ENCODE measurements at regions not wholly inside any gene's neighbourhood (a gene's known extent, or its start where the extent isn't known, plus 50 kb on each side); places are given as distances from the start of the nearest gene placed in this dataset.

DNA sequence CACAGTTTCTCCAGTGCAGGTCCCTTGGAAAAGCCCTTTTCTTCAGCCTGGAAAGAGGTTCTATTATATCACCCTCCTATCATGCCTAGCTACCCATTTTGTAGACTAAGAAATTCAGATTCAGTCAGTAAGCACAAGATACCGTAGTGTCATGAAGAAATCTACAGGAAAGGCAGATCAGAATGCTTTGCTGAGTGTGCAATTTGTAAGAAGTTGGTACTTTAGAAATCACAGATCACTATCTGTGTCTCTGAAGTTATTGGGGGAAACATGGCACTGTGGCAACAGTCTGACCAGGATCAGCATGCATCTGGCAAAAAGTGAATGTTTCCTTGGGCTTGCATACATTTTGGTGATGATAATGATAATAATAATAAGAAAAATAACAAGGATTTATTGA lies 531.8 kb downstream of the EPHB1 start:
- H3K27me3 ChIP-seq = no peaks in the 10 kb centered on the region
- H3K4me3 ChIP-seq (ENCODE audit: low read depth, low read length) = no peak overlapping the region
- no peak for DNase-seq
- TF ChIP-seq, protein P1, sequence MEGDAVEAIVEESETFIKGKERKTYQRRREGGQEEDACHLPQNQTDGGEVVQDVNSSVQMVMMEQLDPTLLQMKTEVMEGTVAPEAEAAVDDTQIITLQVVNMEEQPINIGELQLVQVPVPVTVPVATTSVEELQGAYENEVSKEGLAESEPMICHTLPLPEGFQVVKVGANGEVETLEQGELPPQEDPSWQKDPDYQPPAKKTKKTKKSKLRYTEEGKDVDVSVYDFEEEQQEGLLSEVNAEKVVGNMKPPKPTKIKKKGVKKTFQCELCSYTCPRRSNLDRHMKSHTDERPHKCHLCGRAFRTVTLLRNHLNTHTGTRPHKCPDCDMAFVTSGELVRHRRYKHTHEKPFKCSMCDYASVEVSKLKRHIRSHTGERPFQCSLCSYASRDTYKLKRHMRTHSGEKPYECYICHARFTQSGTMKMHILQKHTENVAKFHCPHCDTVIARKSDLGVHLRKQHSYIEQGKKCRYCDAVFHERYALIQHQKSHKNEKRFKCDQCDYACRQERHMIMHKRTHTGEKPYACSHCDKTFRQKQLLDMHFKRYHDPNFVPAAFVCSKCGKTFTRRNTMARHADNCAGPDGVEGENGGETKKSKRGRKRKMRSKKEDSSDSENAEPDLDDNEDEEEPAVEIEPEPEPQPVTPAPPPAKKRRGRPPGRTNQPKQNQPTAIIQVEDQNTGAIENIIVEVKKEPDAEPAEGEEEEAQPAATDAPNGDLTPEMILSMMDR (IDR thresholded peaks at IDR 0.05; ENCODE audit: low read depth, low read length) = no peak
- H3K9me3 ChIP-seq = no peaks in the 10 kb centered on the region
- H3K36me3 ChIP-seq = no peaks in the 10 kb centered on the region
- no peaks in the 10 kb centered on the region for H3K4me1 ChIP-seq

DNA sequence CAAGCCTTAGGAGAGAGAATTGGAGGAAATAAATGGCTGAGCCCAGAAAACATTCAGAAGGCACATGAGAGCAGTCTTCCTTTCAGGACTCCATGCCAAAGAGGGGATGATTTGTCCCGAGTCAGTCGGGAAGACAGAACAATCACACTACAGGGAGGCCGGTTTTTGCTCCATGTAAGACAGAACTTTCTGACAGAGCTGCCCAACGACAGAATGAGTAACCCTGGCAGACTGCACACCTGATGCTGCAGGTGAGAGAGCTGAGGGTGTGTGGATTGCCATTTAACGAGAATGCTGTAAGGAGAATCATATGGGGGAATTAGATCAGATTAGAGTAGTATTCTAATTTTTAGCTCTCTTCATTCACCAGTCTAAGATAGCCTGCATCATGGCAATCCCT lies 533.0 kb downstream of the EPHB1 start:
- no peak for DNase-seq
- H3K4me1 ChIP-seq = no peaks in the 10 kb centered on the region
- no peaks in the 10 kb centered on the region for H3K9me3 ChIP-seq
- H3K36me3 ChIP-seq = no peaks in the 10 kb centered on the region
- H3K27me3 ChIP-seq = no peaks in the 10 kb centered on the region
- TF ChIP-seq, protein P1 (IDR thresholded peaks at IDR 0.05; ENCODE audit: low read depth, low read length) = no peak
- H3K4me3 ChIP-seq (ENCODE audit: low read depth, low read length) = no peak overlapping the region

- Histone ChIP-seq H3K27me3 (no peaks in the 10 kb centered on the region), H3K9me3 (no peaks in the 10 kb centered on the region), H3K4me1 (no peaks in the 10 kb centered on the region), H3K36me3 (no peaks in the 10 kb centered on the region), H3K4me3 (ENCODE audit: low read depth, low read length) (no peak overlapping the region)
- TF ChIP-seq, protein P1 (IDR thresholded peaks at IDR 0.05; ENCODE audit: low read depth, low read length) = no peak
- DNase-seq = peak; percentile 43
Measured at GRCh38 chr3:135329479-135329878, 534.4 kb downstream of the EPHB1 start.

DNA sequence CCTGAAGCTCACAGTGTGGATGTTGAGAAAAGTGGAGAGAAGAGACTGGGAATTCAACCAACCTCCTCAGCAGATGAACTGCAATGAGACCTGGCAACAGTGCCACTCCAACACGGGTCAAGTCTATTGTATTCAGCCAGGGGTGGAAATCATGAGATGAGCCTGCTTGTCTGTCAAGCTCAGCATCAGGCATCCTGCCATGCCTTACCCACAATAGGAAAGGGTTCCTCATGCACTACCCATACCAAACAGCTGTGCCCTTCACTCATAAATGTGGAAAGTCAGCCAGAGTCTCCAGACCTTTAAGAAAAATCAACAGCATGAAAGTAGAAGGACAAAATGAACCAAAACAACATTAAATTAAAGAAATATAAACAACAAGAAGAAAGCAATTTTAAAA lies 542.1 kb downstream of the EPHB1 start:
- Histone ChIP-seq H3K4me1 (no peaks in the 10 kb centered on the region), H3K36me3 (no peaks in the 10 kb centered on the region), H3K27me3 (no peaks in the 10 kb centered on the region), H3K9me3 (no peaks in the 10 kb centered on the region), H3K4me3 (ENCODE audit: low read depth, low read length) (no peak overlapping the region)
- DNase-seq = no peak
- TF ChIP-seq, protein P1 (IDR thresholded peaks at IDR 0.05; ENCODE audit: low read depth, low read length) = no peak

DNA sequence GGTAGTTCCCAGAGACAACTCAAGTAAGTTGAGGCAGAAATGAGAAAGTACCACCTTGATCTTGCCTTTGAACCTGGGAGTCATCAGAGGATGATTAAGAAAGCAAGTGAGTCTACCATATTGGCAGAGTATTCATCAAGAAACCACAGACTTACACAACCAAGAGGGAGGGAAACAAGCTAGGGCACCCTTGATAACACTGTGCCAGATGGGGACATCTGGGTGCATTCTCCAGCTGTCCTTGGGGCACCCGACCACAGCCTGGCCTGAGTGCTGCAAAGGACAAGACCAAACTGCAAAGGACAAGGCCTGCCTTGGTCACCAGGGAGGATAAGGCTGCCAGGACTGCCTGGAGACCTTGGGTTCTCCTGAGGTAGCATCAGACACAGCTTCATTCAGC lies 553.6 kb downstream of the EPHB1 start:
- Histone ChIP-seq H3K27me3 (no peaks in the 10 kb centered on the region; the same call in 1 of the 2 replicates), H3K9me3 (no peaks in the 10 kb centered on the region), H3K4me3 (ENCODE audit: low read depth, low read length) (no peak overlapping the region), H3K4me1 (no peaks in the 10 kb centered on the region), H3K36me3 (no peaks in the 10 kb centered on the region)
- TF ChIP-seq, protein P1 (IDR thresholded peaks at IDR 0.05; ENCODE audit: low read depth, low read length) = no peak
- DNase-seq = no peak

DNA sequence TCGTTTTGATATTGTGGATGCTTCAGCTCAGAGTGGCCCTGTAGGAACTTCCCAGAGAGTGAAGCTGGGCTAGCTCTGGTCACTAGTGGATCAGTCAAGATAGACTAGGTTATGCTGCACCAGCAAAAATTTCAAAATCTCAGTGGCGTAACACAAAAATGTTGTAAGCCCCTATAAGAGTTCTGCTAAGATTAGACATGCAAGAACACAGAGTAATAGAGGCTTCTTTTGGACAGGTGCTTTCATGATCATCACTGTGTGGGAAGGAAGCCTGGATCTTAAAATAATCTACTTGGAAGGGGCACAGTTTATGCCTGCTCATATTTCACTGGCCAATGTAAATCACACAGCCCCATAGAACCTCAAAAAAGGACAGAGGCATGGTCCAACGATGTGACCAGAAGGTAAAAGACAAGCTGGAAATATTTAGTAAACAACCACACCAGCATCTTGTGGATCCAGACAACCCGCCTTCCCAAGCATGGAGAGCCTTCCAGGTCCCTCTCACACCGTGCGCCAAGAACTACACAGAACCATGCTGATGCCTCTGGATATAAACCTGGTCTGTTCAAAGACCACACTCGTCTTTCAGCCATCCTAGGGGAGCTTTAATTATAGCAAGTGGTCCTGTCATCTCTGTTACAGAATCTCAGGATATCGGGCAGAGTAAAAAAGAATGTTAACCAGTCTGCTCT lies 554.3 kb downstream of the EPHB1 start:
- H3K4me3 ChIP-seq (ENCODE audit: low read depth, low read length) = no peak overlapping the region
- H3K4me1 ChIP-seq = no peaks in the 10 kb centered on the region
- no peaks in the 10 kb centered on the region; the same call in 1 of the 2 replicates for H3K27me3 ChIP-seq
- H3K36me3 ChIP-seq = no peaks in the 10 kb centered on the region
- H3K9me3 ChIP-seq = no peaks in the 10 kb centered on the region
- TF ChIP-seq, protein P1 (IDR thresholded peaks at IDR 0.05; ENCODE audit: low read depth, low read length) = no peak
- no peak for DNase-seq
